Hematopoietic multipotent progenitor cell (in vitro differentiated cells): ENCODE measurements at regions not wholly inside any gene's neighbourhood (a gene's known extent, or its start where the extent isn't known, plus 50 kb on each side); places are given as distances from the start of the nearest gene placed in this dataset.
"Not testable (repeated sequence)": the region's sequence is repeated elsewhere in the genome, so short reads cannot be mapped to it uniquely, and the experiment has no call there.

Source experiments
- DNase-seq, 3 donors: peaks; one replicate each; pipeline ENCODE4 v3.0.0-alpha.2; 2011 to 2015; ENCODE audit warnings: low read depth in 2 of 3, low spot score in 2 of 3

- no peak for DNase-seq
Measured at GRCh38 chr12:28973491-28973890, 175.6 kb upstream of the FAR2 start.

GRCh38 chr12:28974166-28974565, 174.9 kb upstream of the FAR2 start:
- no peak for DNase-seq

- no peak for DNase-seq
Measured at GRCh38 chr12:28974883-28975282, 174.2 kb upstream of the FAR2 start.

GRCh38 chr12:28975564-28976340, 173.3 kb upstream of the FAR2 start:
- DNase-seq = no peak

- no peak for DNase-seq
Measured at GRCh38 chr12:28980436-28980835, 168.6 kb upstream of the FAR2 start.

- DNase-seq = no peak
Measured at GRCh38 chr12:28987538-28988324, 161.3 kb upstream of the FAR2 start.

GRCh38 chr12:28988325-28988704, 160.8 kb upstream of the FAR2 start:
- DNase-seq = no peak

GRCh38 chr12:28991626-28992025, 157.5 kb upstream of the FAR2 start:
- DNase-seq = no peak

- no peak for DNase-seq
Measured at GRCh38 chr12:28993720-28994119, 155.4 kb upstream of the FAR2 start.

GRCh38 chr12:28994179-28994715, 154.8 kb upstream of the FAR2 start:
- DNase-seq = no peak

GRCh38 chr12:28996688-28997087, 152.4 kb upstream of the FAR2 start:
- no peak for DNase-seq

GRCh38 chr12:28998662-28999120, 150.4 kb upstream of the FAR2 start:
- peak in 1 of 3 donors; percentile 37 for DNase-seq

GRCh38 chr12:29004066-29004935, 144.8 kb upstream of the FAR2 start:
- no peak for DNase-seq

- no peak for DNase-seq
Measured at GRCh38 chr12:29004936-29005304, 144.2 kb upstream of the FAR2 start.

- no peak for DNase-seq
Measured at GRCh38 chr12:29008786-29009185, 140.3 kb upstream of the FAR2 start.

- DNase-seq = no peak
Measured at GRCh38 chr12:29012673-29013072, 136.4 kb upstream of the FAR2 start.

GRCh38 chr12:29017532-29017931, 131.5 kb upstream of the FAR2 start:
- DNase-seq = not testable (repeated sequence)

- no peak for DNase-seq
Measured at GRCh38 chr12:29023436-29024076, 125.5 kb upstream of the FAR2 start.

- DNase-seq = peak in 1 of 3 donors; percentile 2
Measured at GRCh38 chr12:29024117-29024516, 125.0 kb upstream of the FAR2 start.

- no peak for DNase-seq
Measured at GRCh38 chr12:29025937-29026336, 123.1 kb upstream of the FAR2 start.
